Fibroblast of lung (primary cell): ENCODE measurements at regions not wholly inside any gene's neighbourhood (a gene's known extent, or its start where the extent isn't known, plus 50 kb on each side); places are given as distances from the start of the nearest gene placed in this dataset.

ENCODE experiments used
- CTCF ChIP-seq, 2 donors: IDR thresholded peaks in 1 of 2; conservative IDR thresholded peaks in 1 of 2; 1 replicate in 1 of 2; 2 replicates in 1 of 2; pipeline ENCODE4 v1.5.1; 2011 to 2012; ENCODE audit warnings: low read length in 2 of 2, control low read depth in 1 of 2, inconsistent platforms in 1 of 2, low read depth in 1 of 2, mild to moderate bottlenecking in 1 of 2
- EZH2 ChIP-seq: IDR thresholded peaks from 2 replicates; pipeline ENCODE4 v1.5.1; 2012; ENCODE audit warnings: low read length, control low read depth, mild to moderate bottlenecking; ENCODE audit errors: missing control alignments

- TF ChIP-seq CTCF (conservative IDR thresholded peaks at IDR 0.05 in 1 of 2, IDR thresholded peaks at IDR 0.05 in 1 of 2; ENCODE audit: low read depth in 1 of 2, low read length in 2 of 2) = no peak
- no peak for TF ChIP-seq EZH2
Observed at GRCh38 chr3:13217253-13217652, 144.0 kb upstream of the IQSEC1 start.
